ENCODE measurements at regions not wholly inside any gene's neighbourhood (a gene's known extent, or its start where the extent isn't known, plus 50 kb on each side); places are given as distances from the start of the nearest gene placed in this dataset.

GRCh38 chr4:102431608-102431961 lies 69.6 kb upstream of the NFKB1 start:
- Histone ChIP-seq H3K27ac (peak overlapping the region; percentile 7), H3K36me3 (no peaks in the 10 kb centered on the region), H3K4me3 (ENCODE audit: low read depth in 1 of 2, low read length in 1 of 2) (peak overlapping the region; percentile 60 to 67), H3K27me3 (no peaks in the 10 kb centered on the region), H3K9me3 (no peaks in the 10 kb centered on the region), H3K4me1 (ENCODE audit: control insufficient read depth in 1 of 2, insufficient read depth in 1 of 2, low read depth in 1 of 2, low read length in 1 of 2) (peaks cover 5 to 8% of the 10 kb centered on the region in 2 experiments)
- TF ChIP-seq, protein P1, sequence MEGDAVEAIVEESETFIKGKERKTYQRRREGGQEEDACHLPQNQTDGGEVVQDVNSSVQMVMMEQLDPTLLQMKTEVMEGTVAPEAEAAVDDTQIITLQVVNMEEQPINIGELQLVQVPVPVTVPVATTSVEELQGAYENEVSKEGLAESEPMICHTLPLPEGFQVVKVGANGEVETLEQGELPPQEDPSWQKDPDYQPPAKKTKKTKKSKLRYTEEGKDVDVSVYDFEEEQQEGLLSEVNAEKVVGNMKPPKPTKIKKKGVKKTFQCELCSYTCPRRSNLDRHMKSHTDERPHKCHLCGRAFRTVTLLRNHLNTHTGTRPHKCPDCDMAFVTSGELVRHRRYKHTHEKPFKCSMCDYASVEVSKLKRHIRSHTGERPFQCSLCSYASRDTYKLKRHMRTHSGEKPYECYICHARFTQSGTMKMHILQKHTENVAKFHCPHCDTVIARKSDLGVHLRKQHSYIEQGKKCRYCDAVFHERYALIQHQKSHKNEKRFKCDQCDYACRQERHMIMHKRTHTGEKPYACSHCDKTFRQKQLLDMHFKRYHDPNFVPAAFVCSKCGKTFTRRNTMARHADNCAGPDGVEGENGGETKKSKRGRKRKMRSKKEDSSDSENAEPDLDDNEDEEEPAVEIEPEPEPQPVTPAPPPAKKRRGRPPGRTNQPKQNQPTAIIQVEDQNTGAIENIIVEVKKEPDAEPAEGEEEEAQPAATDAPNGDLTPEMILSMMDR (IDR thresholded peaks at IDR 0.05), result no peak

DNA sequence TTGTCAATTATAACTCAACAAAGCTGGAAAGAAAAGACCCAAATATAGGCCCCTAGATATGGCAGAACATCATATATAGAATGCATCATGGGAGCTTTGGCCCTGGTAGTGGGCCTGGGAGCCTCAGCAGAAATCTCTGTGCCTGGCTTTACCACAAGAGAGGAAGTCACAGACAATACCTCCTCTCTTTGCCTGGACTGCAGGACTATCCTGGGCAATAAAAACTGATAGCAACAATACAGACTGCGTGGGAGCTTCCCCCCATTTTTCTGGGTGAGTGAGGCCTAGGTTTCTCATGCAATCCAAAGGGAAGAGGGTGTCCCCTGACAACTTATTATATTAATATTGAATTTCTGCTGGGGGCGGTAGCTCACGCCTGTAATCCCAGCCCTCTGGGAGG lies 64.0 kb upstream of the NFKB1 start:
- Histone ChIP-seq H3K27me3 (no peaks in the 10 kb centered on the region), H3K4me3 (ENCODE audit: low read depth in 1 of 2, low read length in 1 of 2) (no peak overlapping the region), H3K36me3 (no peaks in the 10 kb centered on the region), H3K4me1 (ENCODE audit: control insufficient read depth in 1 of 2, insufficient read depth in 1 of 2, low read depth in 1 of 2, low read length in 1 of 2) (no peaks in the 10 kb centered on the region), H3K9me3 (no peaks in the 10 kb centered on the region), H3K27ac (no peak overlapping the region)
- TF ChIP-seq, protein P1 (IDR thresholded peaks at IDR 0.05), result no peak

GRCh38 chr4:102438396-102439235 lies 62.5 kb upstream of the NFKB1 start:
- TF ChIP-seq, protein P1 (IDR thresholded peaks at IDR 0.05), result no peak
- Histone ChIP-seq H3K27ac (no peak overlapping the region), H3K4me3 (ENCODE audit: low read depth in 1 of 2, low read length in 1 of 2) (no peak overlapping the region)

DNA sequence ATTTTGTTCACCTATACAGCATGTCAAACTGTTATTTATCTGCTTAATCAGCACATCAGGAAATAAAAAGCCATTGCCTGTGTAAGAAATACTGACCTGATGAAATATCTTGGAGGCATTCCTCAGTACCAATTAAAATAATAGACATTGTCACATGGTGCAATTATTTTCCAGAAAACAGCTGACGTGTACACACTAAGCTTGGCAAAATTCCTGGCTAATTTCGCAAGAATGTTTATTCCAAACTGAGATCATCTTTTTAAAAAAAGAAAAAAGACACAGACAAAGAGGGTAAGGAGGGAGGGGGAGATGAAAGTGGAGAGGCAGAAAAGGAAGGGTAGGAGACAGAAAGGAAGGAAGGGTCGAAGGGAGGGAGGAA lies 61.9 kb upstream of the NFKB1 start:
- Histone ChIP-seq H3K27me3 (no peaks in the 10 kb centered on the region), H3K9me3 (no peaks in the 10 kb centered on the region), H3K36me3 (no peaks in the 10 kb centered on the region), H3K4me3 (ENCODE audit: low read depth in 1 of 2, low read length in 1 of 2) (no peak overlapping the region), H3K27ac (no peak overlapping the region), H3K4me1 (ENCODE audit: control insufficient read depth in 1 of 2, insufficient read depth in 1 of 2, low read depth in 1 of 2, low read length in 1 of 2) (no peaks in the 10 kb centered on the region)
- TF ChIP-seq, protein P1 (IDR thresholded peaks at IDR 0.05), result no peak

More at GRCh38 chr4:102438396-102439235, 62.5 kb upstream of the NFKB1 start:
- H3K36me3 ChIP-seq, result no peaks in the 10 kb centered on the region
- no peaks in the 10 kb centered on the region for H3K27me3 ChIP-seq
- H3K9me3 ChIP-seq, result no peaks in the 10 kb centered on the region
- H3K4me1 ChIP-seq (ENCODE audit: control insufficient read depth in 1 of 2, insufficient read depth in 1 of 2, low read depth in 1 of 2, low read length in 1 of 2), result no peaks in the 10 kb centered on the region

DNA sequence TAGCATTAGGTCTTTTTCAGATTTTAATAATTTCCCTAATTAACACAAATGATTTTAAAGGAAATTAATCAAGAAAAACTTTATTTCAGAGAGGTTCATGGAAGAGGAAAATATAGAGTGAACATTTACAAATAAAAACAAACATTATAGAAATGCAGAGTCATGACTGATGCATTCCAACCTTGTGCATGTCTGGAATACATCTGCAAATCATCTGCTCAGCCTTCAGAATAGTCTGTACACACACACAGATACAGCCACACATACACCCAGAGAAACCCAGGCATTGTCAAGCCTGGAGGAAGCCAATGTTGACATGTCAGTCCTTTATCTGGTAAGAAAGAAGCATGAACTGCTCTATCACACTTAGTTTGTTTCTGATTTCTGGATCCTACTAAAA lies 61.3 kb upstream of the NFKB1 start:
- no peak overlapping the region for H3K4me3 ChIP-seq (ENCODE audit: low read depth in 1 of 2, low read length in 1 of 2)
- H3K36me3 ChIP-seq, result no peaks in the 10 kb centered on the region
- H3K9me3 ChIP-seq, result no peaks in the 10 kb centered on the region
- no peaks in the 10 kb centered on the region for H3K27me3 ChIP-seq
- no peak overlapping the region for H3K27ac ChIP-seq
- H3K4me1 ChIP-seq (ENCODE audit: control insufficient read depth in 1 of 2, insufficient read depth in 1 of 2, low read depth in 1 of 2, low read length in 1 of 2), result no peaks in the 10 kb centered on the region
- TF ChIP-seq, protein P1 (IDR thresholded peaks at IDR 0.05), result no peak
